Heart left ventricle (tissue), 13 donors: ENCODE measurements at regions not wholly inside any gene's neighbourhood (a gene's known extent, or its start where the extent isn't known, plus 50 kb on each side); places are given as distances from the start of the nearest gene placed in this dataset.

Experiments
- POLR2A ChIP-seq, 2 donors: fragments of 450-650 bp; IDR thresholded peaks; one replicate each; pipeline ENCODE4 v1.6.1; 2017; ENCODE audit warnings: antibody characterized with exemption in 2 of 2, mild to moderate bottlenecking in 2 of 2, moderate library complexity in 2 of 2
- TF ChIP-seq, protein P1 (sequence below), 12 donors: fragments of 200-600 bp; sonication (generic) in 4 of 12; IDR thresholded peaks; one replicate each; pipeline versions ENCODE4 v1.5.0 to v1.8.0; 2018 to 2022; ENCODE audit warnings: antibody characterized with exemption in 12 of 12, mild to moderate bottlenecking in 5 of 12
- donor health status: ischemic (EF 13 %, LVEDD 7.1; RV severe dilation, severe dysfunction).
- donor health status: DM: no; HTN: yes; CAD: no.
- donor health status: DM: no; HTN: no; CAD: no.
- donor health status: ischemic (EF 25% LVEDD 6.9; RV normal size, moderate dysfunction).
- donor health status: ischemic (EF 25% LVEDD 5.7; RV mildly dilated, moderate dysfunction).
- donor health status: ischemic (EF 35%, LVEDD 5.7; RV mildly dilated, moderate dysfunction).
- donor health status: nonischemic (EF 11% LVEDD 7.7; RV severe dilation, severe dysfunction).
- donor health status: DM: yes; HTN: yes; CAD: no.
- donor health status: PGD.
- donor health status: ischemic (EF 29% LVEDD 5.4; RV normal size, mild dysfunction).
- donor health status: nonischemic (EF 23%, LVEDD 6.1; RV moderate dilation, normal function).

DNA sequence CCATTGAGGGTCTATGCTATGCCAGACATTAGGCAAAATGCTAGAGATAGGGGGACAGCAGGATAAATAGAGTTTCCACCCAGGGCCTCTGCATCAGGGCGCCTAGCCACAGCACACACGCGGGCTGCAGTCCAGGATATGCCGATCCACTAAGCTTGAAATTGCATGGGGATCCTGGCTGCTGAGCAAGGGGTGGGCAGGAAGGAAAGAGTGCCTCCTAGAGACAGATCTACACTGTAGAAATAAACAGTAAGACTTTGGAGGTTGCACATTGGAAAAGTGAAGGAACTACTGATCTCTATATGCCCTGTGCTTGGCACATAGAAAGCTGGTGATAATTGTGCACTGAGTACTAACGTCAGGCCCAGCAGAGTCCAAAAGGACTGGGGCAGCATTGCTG lies 411.1 kb downstream of the PRDM2 start:
- TF ChIP-seq, protein P1, sequence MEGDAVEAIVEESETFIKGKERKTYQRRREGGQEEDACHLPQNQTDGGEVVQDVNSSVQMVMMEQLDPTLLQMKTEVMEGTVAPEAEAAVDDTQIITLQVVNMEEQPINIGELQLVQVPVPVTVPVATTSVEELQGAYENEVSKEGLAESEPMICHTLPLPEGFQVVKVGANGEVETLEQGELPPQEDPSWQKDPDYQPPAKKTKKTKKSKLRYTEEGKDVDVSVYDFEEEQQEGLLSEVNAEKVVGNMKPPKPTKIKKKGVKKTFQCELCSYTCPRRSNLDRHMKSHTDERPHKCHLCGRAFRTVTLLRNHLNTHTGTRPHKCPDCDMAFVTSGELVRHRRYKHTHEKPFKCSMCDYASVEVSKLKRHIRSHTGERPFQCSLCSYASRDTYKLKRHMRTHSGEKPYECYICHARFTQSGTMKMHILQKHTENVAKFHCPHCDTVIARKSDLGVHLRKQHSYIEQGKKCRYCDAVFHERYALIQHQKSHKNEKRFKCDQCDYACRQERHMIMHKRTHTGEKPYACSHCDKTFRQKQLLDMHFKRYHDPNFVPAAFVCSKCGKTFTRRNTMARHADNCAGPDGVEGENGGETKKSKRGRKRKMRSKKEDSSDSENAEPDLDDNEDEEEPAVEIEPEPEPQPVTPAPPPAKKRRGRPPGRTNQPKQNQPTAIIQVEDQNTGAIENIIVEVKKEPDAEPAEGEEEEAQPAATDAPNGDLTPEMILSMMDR (IDR thresholded peaks at IDR 0.05) = no peak
- no peak for TF ChIP-seq POLR2A (IDR thresholded peaks at IDR 0.05)
